Endodermal cell (in vitro differentiated cells): ENCODE measurements at regions not wholly inside any gene's neighbourhood (a gene's known extent, or its start where the extent isn't known, plus 50 kb on each side); places are given as distances from the start of the nearest gene placed in this dataset.
"Not testable (repeated sequence)": the region's sequence is repeated elsewhere in the genome, so short reads cannot be mapped to it uniquely, and the experiment has no call there.

ENCODE experiments used
- DNase-seq: peaks from one replicate; pipeline ENCODE4 v3.0.0-alpha.2; 2017
- H3K27ac ChIP-seq: 2 replicates; pipeline ENCODE4 v1.5.1; 2013; ENCODE audit warnings: mild to moderate bottlenecking, low read depth, low read length, moderate library complexity
- H3K27me3 ChIP-seq: 2 replicates; pipeline ENCODE4 v1.6.1; 2013; ENCODE audit warnings: mild to moderate bottlenecking, low read length, moderate library complexity; ENCODE audit not compliant: insufficient read depth, control insufficient read depth, poor library complexity, severe bottlenecking
- H3K36me3 ChIP-seq: 2 replicates; pipeline ENCODE4 v1.7.0; 2013; ENCODE audit warnings: mild to moderate bottlenecking, low read length, moderate library complexity; ENCODE audit not compliant: control insufficient read depth, insufficient read depth
- H3K4me1 ChIP-seq: one replicate; pipeline ENCODE4 v1.7.0; 2013; ENCODE audit warnings: low read length; ENCODE audit not compliant: control insufficient read depth, insufficient read depth
- H3K4me3 ChIP-seq: 2 replicates; pipeline ENCODE4 v1.5.1; 2013; ENCODE audit warnings: mild to moderate bottlenecking, low read length, moderate library complexity
- H3K9ac ChIP-seq: 2 replicates; pipeline ENCODE4 v1.6.1; 2013; ENCODE audit warnings: mild to moderate bottlenecking, low read length, moderate library complexity; ENCODE audit not compliant: poor library complexity, severe bottlenecking; ENCODE audit errors: extremely low read depth
- H3K9me3 ChIP-seq: 2 replicates; pipeline ENCODE4 v1.6.1; 2013; ENCODE audit warnings: mild to moderate bottlenecking, low read length, moderate library complexity; ENCODE audit not compliant: control insufficient read depth
- H3K27ac Mint-ChIP-seq: 2 replicates; pipeline ENCODE4 v1.8.0; 2020; ENCODE audit warnings: mixed read lengths
- H3K27me3 Mint-ChIP-seq: 2 replicates; pipeline ENCODE4 v1.8.0; 2021; ENCODE audit warnings: mild to moderate bottlenecking, mixed read lengths; ENCODE audit not compliant: insufficient read depth
- H3K36me3 Mint-ChIP-seq: 2 replicates; pipeline ENCODE4 v1.8.0; 2020; ENCODE audit warnings: low read depth, mixed read lengths
- H3K4me1 Mint-ChIP-seq: 2 replicates; pipeline ENCODE4 v1.8.0; 2020; ENCODE audit warnings: mixed read lengths
- H3K4me3 Mint-ChIP-seq: 2 replicates; pipeline ENCODE4 v1.8.0; 2020; ENCODE audit warnings: mild to moderate bottlenecking, moderate library complexity, mixed read lengths
- H3K9me3 Mint-ChIP-seq: 2 replicates; pipeline ENCODE4 v1.8.0; 2020; ENCODE audit warnings: mild to moderate bottlenecking, mixed read lengths
- CTCF ChIP-seq: fragments of 200-600 bp; sonication (generic); conservative IDR thresholded peaks from 2 replicates; pipeline ENCODE4 v1.5.0; 2021; ENCODE audit warnings: antibody characterized with exemption, mild to moderate bottlenecking
- WGBS, 2 experiments: methylation state at CpG; one replicate each; pipeline versions ENCODE4 v1.1.5 to v1.1.7; 2013; ENCODE audit warnings: missing lambda C conversion rate in 2 of 2, mixed read lengths in 1 of 2; ENCODE audit not compliant: insufficient coverage in 1 of 2, insufficient read length in 1 of 2; 5-methylcytosine and 5-hydroxymethylcytosine counted together

GRCh38 chr20:25848222-25848621 lies 151.6 kb upstream of the ZNF337 start:
- no peak for DNase-seq
- Histone ChIP-seq H3K36me3 (no peaks in the 10 kb centered on the region), H3K27me3 (no peaks in the 10 kb centered on the region), H3K27ac (no peak overlapping the region), H3K4me3 (no peak overlapping the region), H3K4me1 (no peaks in the 10 kb centered on the region), H3K9ac (no peak overlapping the region), H3K9me3 (no peaks in the 10 kb centered on the region)
- Mint-ChIP-seq H3K4me1 (no peaks in the 10 kb centered on the region), H3K27ac (no peak overlapping the region), H3K27me3 (peaks cover 9% of the 10 kb centered on the region), H3K36me3 (peaks cover 3% of the 10 kb centered on the region), H3K4me3 (no peak overlapping the region), H3K9me3 (peaks cover 2% of the 10 kb centered on the region)
- TF ChIP-seq CTCF: no peak
- 94% methylated on average over 7 of the region's 7 CpGs; no CpG with 5 or more reads in 1 of the 2 experiments for WGBS, 2 experiments

DNA sequence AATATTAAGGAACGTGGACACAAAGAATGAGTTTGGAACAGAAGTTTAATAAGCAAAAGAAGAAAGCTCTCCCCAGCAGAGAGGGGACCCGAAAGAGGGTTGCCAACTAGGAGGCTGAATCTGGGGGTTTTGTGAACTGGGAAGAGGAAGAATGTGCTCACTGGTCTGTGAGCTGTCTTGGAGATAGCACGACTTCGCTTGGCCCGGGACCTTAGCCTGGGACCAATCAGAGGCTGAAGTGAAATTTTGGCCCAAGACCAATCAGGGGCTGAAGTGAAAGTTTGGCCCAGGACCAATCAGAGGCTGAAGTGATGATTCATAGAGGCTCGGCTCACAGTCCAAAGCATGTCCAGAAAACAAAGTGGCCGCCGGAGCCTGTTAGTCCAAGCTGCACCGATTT lies 148.0 kb upstream of the ZNF337 start:
- H3K4me3 Mint-ChIP-seq, H3K27ac ChIP-seq, H3K27me3 Mint-ChIP-seq, H3K36me3 ChIP-seq, H3K4me1 Mint-ChIP-seq, DNase-seq, H3K9ac ChIP-seq, H3K4me1 ChIP-seq, H3K9me3 Mint-ChIP-seq, H3K36me3 Mint-ChIP-seq, H3K4me3 ChIP-seq, H3K27me3 ChIP-seq, H3K27ac Mint-ChIP-seq, H3K9me3 ChIP-seq: not testable (repeated sequence)
- no CpG with 5 or more reads among the region's 9 CpGs for WGBS, 2 experiments

DNA sequence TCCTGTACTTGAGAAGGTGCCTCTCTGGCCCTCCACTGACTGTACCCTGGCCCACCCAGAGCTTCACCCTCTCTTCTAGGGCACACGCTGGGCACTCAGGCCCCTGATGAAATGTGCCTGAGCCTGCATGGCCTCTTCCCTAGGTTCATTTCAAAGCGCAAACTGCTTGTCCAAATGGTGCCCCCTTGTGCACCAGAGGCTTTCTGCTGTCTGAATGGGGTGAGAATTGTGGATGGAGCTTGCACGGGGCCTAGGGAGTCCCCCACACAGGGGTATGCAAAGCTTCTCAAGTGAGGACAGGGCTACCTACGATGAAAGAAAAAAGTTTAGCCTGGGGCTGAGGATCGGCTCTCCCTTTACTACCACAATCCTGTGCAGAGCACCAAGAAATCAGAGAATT lies 116.9 kb upstream of the ZNF337 start:
- H3K4me3 Mint-ChIP-seq, H3K4me1 Mint-ChIP-seq, H3K4me3 ChIP-seq, H3K27me3 Mint-ChIP-seq, H3K27me3 ChIP-seq, H3K27ac ChIP-seq, H3K9me3 ChIP-seq, DNase-seq, H3K9me3 Mint-ChIP-seq, H3K36me3 Mint-ChIP-seq, H3K36me3 ChIP-seq, H3K9ac ChIP-seq, H3K27ac Mint-ChIP-seq, H3K4me1 ChIP-seq: not testable (repeated sequence)
- WGBS, 2 experiments: no CpG with 5 or more reads among the region's 5 CpGs

DNA sequence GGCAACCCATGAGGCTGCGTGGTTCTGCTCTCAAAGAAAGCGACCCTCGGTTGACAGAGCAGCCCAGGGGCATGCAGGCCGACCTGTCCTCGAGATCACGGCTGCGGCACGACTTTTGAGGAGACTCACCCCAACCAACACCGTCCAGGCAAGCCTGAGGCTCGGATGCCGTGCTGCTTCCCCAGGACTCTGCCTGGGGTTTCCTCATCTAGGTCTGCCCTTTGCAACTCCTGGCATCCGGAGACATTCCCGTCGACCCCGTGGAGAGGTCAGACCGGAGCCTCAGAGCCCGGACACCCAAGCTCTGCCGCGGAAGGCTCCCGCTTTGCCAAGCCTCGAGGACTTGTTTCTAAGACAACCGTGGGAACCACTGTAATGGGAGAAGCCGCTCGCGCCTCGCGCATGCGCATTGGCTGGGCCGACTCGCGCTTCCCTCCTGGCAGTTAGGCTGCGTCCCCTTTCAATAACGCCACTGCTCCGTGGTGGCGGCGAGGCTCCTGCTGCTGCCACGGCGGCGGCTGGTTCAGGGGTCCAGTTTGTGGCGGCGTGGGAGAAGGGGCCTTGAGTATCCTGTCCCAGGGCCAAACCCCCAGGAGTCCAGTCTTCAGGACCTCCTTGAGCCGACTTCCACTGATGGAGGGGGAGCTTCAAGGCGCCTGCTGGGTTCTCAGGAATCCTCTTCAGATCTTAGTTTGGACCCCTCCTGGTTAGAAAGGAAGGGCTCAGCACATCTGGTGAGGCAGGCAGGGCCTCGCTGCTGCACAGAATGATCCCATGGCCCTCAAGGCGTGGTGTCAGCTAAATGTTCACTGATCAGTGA lies 101.7 kb upstream of the ZNF337 start:
- no CpG with 5 or more reads among the region's 45 CpGs for WGBS, 2 experiments
- H3K36me3 ChIP-seq, H3K36me3 Mint-ChIP-seq, H3K27ac Mint-ChIP-seq, H3K4me1 ChIP-seq, H3K27ac ChIP-seq, H3K4me1 Mint-ChIP-seq, H3K27me3 Mint-ChIP-seq, H3K9me3 Mint-ChIP-seq, H3K27me3 ChIP-seq, H3K4me3 ChIP-seq, DNase-seq, H3K9me3 ChIP-seq, H3K4me3 Mint-ChIP-seq, H3K9ac ChIP-seq: not testable (repeated sequence)

DNA sequence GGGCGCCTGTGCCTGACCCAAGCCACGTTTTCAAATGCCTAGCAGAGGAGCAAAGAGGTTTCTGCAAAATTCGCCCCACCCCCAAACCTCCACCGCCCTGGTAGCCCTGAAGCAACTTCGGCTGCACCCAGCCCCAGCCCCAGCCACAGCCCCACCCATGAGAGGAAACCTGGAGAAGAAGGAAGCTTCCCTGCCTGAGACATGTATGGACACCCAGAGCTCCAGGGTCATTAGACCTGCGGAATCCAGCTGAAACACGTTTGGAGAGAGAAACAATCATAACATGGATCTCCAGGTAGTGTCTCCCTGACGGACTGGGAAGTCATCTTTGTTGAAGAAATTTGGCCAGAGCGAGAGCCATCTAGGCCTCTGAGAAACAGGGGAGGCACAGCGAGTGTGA lies 100.4 kb upstream of the ZNF337 start:
- not testable (repeated sequence) for H3K27me3 Mint-ChIP-seq

GRCh38 chr20:25777241-25777640 lies 80.6 kb upstream of the ZNF337 start:
- H3K4me3 Mint-ChIP-seq, H3K36me3 Mint-ChIP-seq, DNase-seq, H3K27ac ChIP-seq, H3K9ac ChIP-seq, H3K27ac Mint-ChIP-seq, H3K4me3 ChIP-seq, H3K4me1 Mint-ChIP-seq, H3K27me3 ChIP-seq, H3K27me3 Mint-ChIP-seq, H3K9me3 ChIP-seq, H3K4me1 ChIP-seq, H3K9me3 Mint-ChIP-seq, H3K36me3 ChIP-seq: not testable (repeated sequence)
- 90% methylated on average over 2 of the region's 3 CpGs; no CpG with 5 or more reads in 1 of the 2 experiments for WGBS, 2 experiments

More for the DNA sequence above, 100.4 kb upstream of the ZNF337 start:
- not testable (repeated sequence) for H3K4me3 ChIP-seq, H3K4me3 Mint-ChIP-seq, H3K9ac ChIP-seq, H3K27ac ChIP-seq, DNase-seq, H3K9me3 ChIP-seq, H3K27me3 ChIP-seq, H3K4me1 Mint-ChIP-seq, H3K4me1 ChIP-seq, H3K9me3 Mint-ChIP-seq, H3K36me3 Mint-ChIP-seq, H3K27ac Mint-ChIP-seq, H3K36me3 ChIP-seq
- WGBS, 2 experiments: no CpG with 5 or more reads among the region's 10 CpGs
